HCT116 (cell line): ENCODE measurements at regions not wholly inside any gene's neighbourhood (a gene's known extent, or its start where the extent isn't known, plus 50 kb on each side); places are given as distances from the start of the nearest gene placed in this dataset.

Experiments
- ATAC-seq: fragments of 200-7000 bp; cut with Tn5 transposase; 2 replicates; pipeline ENCODE4 v1.9.1; 2020; ENCODE audit warnings: mild to moderate bottlenecking, moderate library complexity
- BruUV-seq: library from RNA; stranded (reverse); fragments of 400-500 nt; replicated peaks from 2 replicates; lab custom pipeline; 2021; lab: Mats Ljungman, UMichigan
- CTCF ChIA-PET: fragments of 300-600 bp; sonication (Branson Sonifier 250); formaldehyde crosslinking; loops from one replicate; lab custom pipeline; 2021; ENCODE audit warnings: antibody characterized with exemption; lab: Charles Lee
- POLR2A ChIA-PET: fragments of 300-600, 350-600 bp; sonication (Branson Sonifier 250); formaldehyde crosslinking; loops from one replicate; lab custom pipeline; 2021; ENCODE audit warnings: antibody characterized with exemption; lab: Charles Lee
- RAD21 ChIA-PET, 2 experiments: fragments of 300-600 bp; sonication (Branson Sonifier 250); formaldehyde crosslinking; loops; one replicate each; lab custom pipeline; 2023; ENCODE audit warnings: low total read pairs in 2 of 2; ENCODE audit not compliant: uncharacterized antibody in 2 of 2, unreplicated experiment in 2 of 2, low non-redundant PET in 1 of 2; lab: Charles Lee
- DNase-seq: peaks from one replicate; pipeline ENCODE4 v3.0.0-alpha.2; 2010; ENCODE audit warnings: low read depth, low spot score
- H2AFZ ChIP-seq: fragments of 200-600 bp; shearing (Covaris generic), sonication (generic); 2 replicates; pipeline ENCODE4 v1.6.1; 2017; ENCODE audit warnings: low read depth, mixed run types, mixed read lengths, antibody characterized with exemption, low read length; ENCODE audit not compliant: poor library complexity, severe bottlenecking
- H3K27ac ChIP-seq: 2 replicates; pipeline ENCODE4 v1.5.1; 2012; ENCODE audit warnings: low read depth, low read length
- H3K27me3 ChIP-seq: fragments of 200-600 bp; sonication (generic); 2 replicates; pipeline ENCODE4 v1.6.1; 2016; ENCODE audit warnings: mixed run types, low read length, mixed read lengths; ENCODE audit not compliant: insufficient read depth
- H3K36me3 ChIP-seq, 2 experiments: fragments of 200-500 bp in 1 of 2; fragments of 200-600 bp in 1 of 2; sonication (Bioruptor generic) in 1 of 2; sonication (generic) in 1 of 2; 2 replicates each; pipeline versions ENCODE4 v1.5.1 to v1.6.1; 2014 to 2016; ENCODE audit warnings: low read length in 2 of 2, inconsistent platforms in 1 of 2, mixed read lengths in 1 of 2, mixed run types in 1 of 2; ENCODE audit not compliant: insufficient read depth in 2 of 2, control insufficient read depth in 1 of 2
- H3K4me1 ChIP-seq, 2 experiments: fragments of 200-600 bp in 1 of 2; sonication (generic) in 1 of 2; 2 replicates each; pipeline versions ENCODE4 v1.5.1 to v1.6.1; 2012 to 2017; ENCODE audit warnings: low read length in 2 of 2, inconsistent platforms in 1 of 2, mild to moderate bottlenecking in 1 of 2, mixed read lengths in 1 of 2, mixed run types in 1 of 2, moderate library complexity in 1 of 2; ENCODE audit not compliant: insufficient read depth in 2 of 2, control insufficient read depth in 1 of 2
- H3K4me2 ChIP-seq: fragments of 200-600 bp; sonication (generic); 2 replicates; pipeline ENCODE4 v1.6.1; 2017; ENCODE audit warnings: mixed run types, low read length, mixed read lengths
- H3K4me3 ChIP-seq, 2 experiments: fragments of 200-600 bp in 1 of 2; sonication (generic) in 1 of 2; replicated peaks in 1 of 2; 2 replicates each; pipeline ENCODE4 v1.5.1; 2011 to 2016; ENCODE audit warnings: low read length in 2 of 2, control low read depth in 1 of 2, low read depth in 1 of 2, mild to moderate bottlenecking in 1 of 2, mixed read lengths in 1 of 2, mixed run types in 1 of 2
- H3K79me2 ChIP-seq: fragments of 200-600 bp; sonication (generic); 2 replicates; pipeline ENCODE4 v1.6.1; 2017; ENCODE audit warnings: mild to moderate bottlenecking, mixed run types, low read length, moderate library complexity, mixed read lengths; ENCODE audit not compliant: insufficient read depth
- H3K9ac ChIP-seq: fragments of 200-600 bp; sonication (generic); 2 replicates; pipeline ENCODE4 v1.6.1; 2016; ENCODE audit warnings: low read length, mixed read lengths
- H3K9me2 ChIP-seq: fragments of 200-600 bp; sonication (generic), shearing (Covaris generic); 2 replicates; pipeline ENCODE4 v1.6.1; 2017; ENCODE audit warnings: mixed run types, mild to moderate bottlenecking, moderate library complexity; ENCODE audit not compliant: insufficient read depth
- H3K9me3 ChIP-seq, 2 experiments: fragments of 200-500 bp in 1 of 2; fragments of 200-600 bp in 1 of 2; sonication (Bioruptor generic) in 1 of 2; sonication (generic) in 1 of 2; 2 replicates each; pipeline ENCODE4 v1.6.1; 2014 to 2017; ENCODE audit warnings: low read length in 2 of 2, mixed read lengths in 2 of 2, inconsistent platforms in 1 of 2, low read depth in 1 of 2, mild to moderate bottlenecking in 1 of 2, mixed run types in 1 of 2, moderate library complexity in 1 of 2; ENCODE audit not compliant: control insufficient read depth in 1 of 2, insufficient read depth in 1 of 2
- H4K20me1 ChIP-seq: fragments of 200-600 bp; sonication (generic), shearing (Covaris generic); 2 replicates; pipeline ENCODE4 v1.6.1; 2017; ENCODE audit warnings: mixed run types, mild to moderate bottlenecking, moderate library complexity; ENCODE audit not compliant: insufficient read depth
- CBX3 ChIP-seq: IDR thresholded peaks from 2 replicates; pipeline ENCODE4 v1.6.1; 2012; ENCODE audit warnings: low read depth
- CEBPB ChIP-seq: IDR thresholded peaks from 2 replicates; pipeline ENCODE4 v1.6.1; 2012; ENCODE audit warnings: low read depth
- EGR1 ChIP-seq: IDR thresholded peaks from 2 replicates; pipeline ENCODE4 v1.6.1; 2012; ENCODE audit warnings: low read depth
- EZH2 ChIP-seq: fragments of 200-600 bp; sonication (generic); IDR thresholded peaks from 2 replicates; pipeline ENCODE4 v1.6.1; 2017; ENCODE audit warnings: antibody characterized with exemption, mixed run types
- EZH2phosphoT487 ChIP-seq: fragments of 200-600 bp; IDR thresholded peaks from 2 replicates; pipeline ENCODE4 v1.6.1; 2018; ENCODE audit warnings: antibody characterized with exemption, borderline replicate concordance
- JUND ChIP-seq: IDR thresholded peaks from 2 replicates; pipeline ENCODE4 v1.6.1; 2012
- POLR2A ChIP-seq: IDR thresholded peaks from 2 replicates; pipeline ENCODE4 v1.7.0; 2011; ENCODE audit warnings: borderline replicate concordance; ENCODE audit not compliant: insufficient read depth, insufficient read length; ENCODE audit errors: extremely low read depth
- POLR2AphosphoS5 ChIP-seq: IDR thresholded peaks from 2 replicates; pipeline ENCODE4 v1.6.1; 2011; ENCODE audit warnings: mild to moderate bottlenecking, low read depth, low read length, moderate library complexity
- RAD21 ChIP-seq: IDR thresholded peaks from 2 replicates; pipeline ENCODE4 v1.6.1; 2012; ENCODE audit warnings: low read depth, mild to moderate bottlenecking
- SIN3A ChIP-seq: IDR thresholded peaks from 2 replicates; pipeline ENCODE4 v1.6.1; 2012; ENCODE audit warnings: low read depth
- SP1 ChIP-seq: IDR thresholded peaks from 2 replicates; pipeline ENCODE4 v1.6.1; 2012; ENCODE audit warnings: low read depth
- SRF ChIP-seq: IDR thresholded peaks from 2 replicates; pipeline ENCODE4 v1.6.1; 2012; ENCODE audit warnings: low read depth
- TCF7L2 ChIP-seq: IDR thresholded peaks from 2 replicates; pipeline ENCODE4 v1.7.0; 2011; ENCODE audit warnings: borderline replicate concordance, inconsistent platforms; ENCODE audit not compliant: insufficient read depth, insufficient read length; ENCODE audit errors: extremely low read depth
- YY1 ChIP-seq: IDR thresholded peaks from 2 replicates; pipeline ENCODE4 v1.6.1; 2011; ENCODE audit warnings: low read length, low read depth, moderate library complexity, mild to moderate bottlenecking; ENCODE audit not compliant: insufficient replicate concordance; ENCODE audit errors: extremely low read depth
- ZFX ChIP-seq: fragments of 450-650 bp; IDR thresholded peaks from 2 replicates; pipeline ENCODE4 v1.6.1; 2017
- ZNF274 ChIP-seq: fragments of 200-500 bp; sonication (Bioruptor generic); IDR thresholded peaks from 2 replicates; pipeline ENCODE4 v1.6.1; 2014; ENCODE audit warnings: mild to moderate bottlenecking, low read depth, low read length, inconsistent platforms
- intact Hi-C: fragments of 100-400 bp; cut with micrococcal nuclease; formaldehyde crosslinking; loops from 2 replicates; pipeline ENCODE4 v1.10.0; 2022
- TF ChIP-seq, protein P1 (sequence below): IDR thresholded peaks from 2 replicates; pipeline ENCODE4 v1.6.1; 2012
- TF ChIP-seq, protein P2 (sequence below): IDR thresholded peaks from 2 replicates; pipeline ENCODE4 v1.6.1; 2012; ENCODE audit warnings: low read depth

DNA sequence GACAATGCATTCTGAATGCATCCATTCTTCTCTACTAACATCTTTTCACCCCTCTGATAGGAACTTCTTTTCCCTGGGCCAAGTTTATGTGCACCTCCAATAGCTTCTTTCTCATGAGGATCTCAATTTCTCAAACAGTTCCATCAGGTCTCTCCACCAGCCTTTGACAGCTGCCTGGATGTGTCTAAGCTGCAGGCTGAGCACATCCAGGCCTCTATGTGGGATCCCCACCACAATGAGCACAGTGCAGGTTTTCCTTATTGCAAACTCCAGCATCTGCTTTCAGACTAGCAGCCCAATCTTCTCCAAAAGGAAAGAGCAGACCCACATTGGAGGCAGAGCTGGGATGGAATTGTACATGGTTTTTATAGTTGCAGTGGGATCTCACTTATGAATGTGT, 145.3 kb upstream of the TBX20 start:
- Histone ChIP-seq H3K27me3 (peaks cover under 1% of the 10 kb centered on the region; the same call in 1 of the 2 replicates), H3K9ac (no peak overlapping the region), H4K20me1 (no peaks in the 10 kb centered on the region), H3K4me3 (no peak overlapping the region), H3K79me2 (no peaks in the 10 kb centered on the region), H3K27ac (no peak overlapping the region), H3K4me1 (no peaks in the 10 kb centered on the region), H3K9me2 (no peaks in the 10 kb centered on the region), H3K4me2 (no peak overlapping the region), H2AFZ (no peak overlapping the region), H3K36me3 (no peaks in the 10 kb centered on the region), H3K9me3 (no peaks in the 10 kb centered on the region)
- POLR2A ChIA-PET: no interaction called here
- CTCF ChIA-PET: interaction anchor here (1.3 kb wide), 1 partner anchor 26 kb away, joined by 4 read pairs; no protein-coding TSS in a partner anchor
- TF ChIP-seq JUND (no peak), ZNF274 (no peak), SRF (no peak), ZFX (no peak), CEBPB (no peak), EGR1 (no peak), YY1 (no peak), POLR2AphosphoS5 (no peak), EZH2phosphoT487 (no peak), SIN3A (no peak), RAD21 (no peak), EZH2 (no peak), TCF7L2 (no peak), CBX3 (no peak), SP1 (no peak), POLR2A (no peak)
- TF ChIP-seq, protein P1, sequence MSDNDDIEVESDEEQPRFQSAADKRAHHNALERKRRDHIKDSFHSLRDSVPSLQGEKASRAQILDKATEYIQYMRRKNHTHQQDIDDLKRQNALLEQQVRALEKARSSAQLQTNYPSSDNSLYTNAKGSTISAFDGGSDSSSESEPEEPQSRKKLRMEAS: no peak
- TF ChIP-seq, protein P2, sequence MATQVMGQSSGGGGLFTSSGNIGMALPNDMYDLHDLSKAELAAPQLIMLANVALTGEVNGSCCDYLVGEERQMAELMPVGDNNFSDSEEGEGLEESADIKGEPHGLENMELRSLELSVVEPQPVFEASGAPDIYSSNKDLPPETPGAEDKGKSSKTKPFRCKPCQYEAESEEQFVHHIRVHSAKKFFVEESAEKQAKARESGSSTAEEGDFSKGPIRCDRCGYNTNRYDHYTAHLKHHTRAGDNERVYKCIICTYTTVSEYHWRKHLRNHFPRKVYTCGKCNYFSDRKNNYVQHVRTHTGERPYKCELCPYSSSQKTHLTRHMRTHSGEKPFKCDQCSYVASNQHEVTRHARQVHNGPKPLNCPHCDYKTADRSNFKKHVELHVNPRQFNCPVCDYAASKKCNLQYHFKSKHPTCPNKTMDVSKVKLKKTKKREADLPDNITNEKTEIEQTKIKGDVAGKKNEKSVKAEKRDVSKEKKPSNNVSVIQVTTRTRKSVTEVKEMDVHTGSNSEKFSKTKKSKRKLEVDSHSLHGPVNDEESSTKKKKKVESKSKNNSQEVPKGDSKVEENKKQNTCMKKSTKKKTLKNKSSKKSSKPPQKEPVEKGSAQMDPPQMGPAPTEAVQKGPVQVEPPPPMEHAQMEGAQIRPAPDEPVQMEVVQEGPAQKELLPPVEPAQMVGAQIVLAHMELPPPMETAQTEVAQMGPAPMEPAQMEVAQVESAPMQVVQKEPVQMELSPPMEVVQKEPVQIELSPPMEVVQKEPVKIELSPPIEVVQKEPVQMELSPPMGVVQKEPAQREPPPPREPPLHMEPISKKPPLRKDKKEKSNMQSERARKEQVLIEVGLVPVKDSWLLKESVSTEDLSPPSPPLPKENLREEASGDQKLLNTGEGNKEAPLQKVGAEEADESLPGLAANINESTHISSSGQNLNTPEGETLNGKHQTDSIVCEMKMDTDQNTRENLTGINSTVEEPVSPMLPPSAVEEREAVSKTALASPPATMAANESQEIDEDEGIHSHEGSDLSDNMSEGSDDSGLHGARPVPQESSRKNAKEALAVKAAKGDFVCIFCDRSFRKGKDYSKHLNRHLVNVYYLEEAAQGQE: no peak
- ATAC-seq: no peak
- RAD21 ChIA-PET: no interaction called here
- no peak for DNase-seq
- intact Hi-C loops: no loop called here
- BruUV-seq: no TSS peak
